NCI-H82 treated with DMSO at 0.1 percent for 48 hours (cell line): ENCODE measurements at regions not wholly inside any gene's neighbourhood (a gene's known extent, or its start where the extent isn't known, plus 50 kb on each side); places are given as distances from the start of the nearest gene placed in this dataset.
A peak's percentile ranks its signal among the peaks of the same experiment; 100 is the strongest.

Experiments used
- DNase-seq: peaks from one replicate; lab custom pipeline; 2025; ENCODE audit not compliant: unreplicated experiment; lab: John Stamatoyannopoulos, UW

DNA sequence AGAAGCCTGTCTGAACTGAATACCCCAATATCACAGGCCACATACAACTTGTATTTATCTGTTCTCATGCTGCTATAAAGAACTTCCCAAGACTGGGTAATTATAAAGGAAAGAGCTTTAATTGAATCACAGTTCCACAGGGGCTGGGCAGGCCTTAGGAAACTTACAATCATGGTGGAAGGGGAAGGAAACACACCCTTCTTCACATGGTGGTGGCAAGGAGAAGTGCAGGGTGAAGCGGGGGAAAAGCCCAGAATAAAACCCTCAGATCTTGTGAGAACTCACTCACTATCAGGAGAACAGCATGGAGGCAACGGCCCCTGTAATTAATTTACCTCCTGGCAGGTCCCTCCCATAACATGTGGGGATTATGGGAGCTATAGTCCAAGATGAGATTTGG, 50.3 kb upstream of the FNDC1 start:
- no peak for DNase-seq

DNA sequence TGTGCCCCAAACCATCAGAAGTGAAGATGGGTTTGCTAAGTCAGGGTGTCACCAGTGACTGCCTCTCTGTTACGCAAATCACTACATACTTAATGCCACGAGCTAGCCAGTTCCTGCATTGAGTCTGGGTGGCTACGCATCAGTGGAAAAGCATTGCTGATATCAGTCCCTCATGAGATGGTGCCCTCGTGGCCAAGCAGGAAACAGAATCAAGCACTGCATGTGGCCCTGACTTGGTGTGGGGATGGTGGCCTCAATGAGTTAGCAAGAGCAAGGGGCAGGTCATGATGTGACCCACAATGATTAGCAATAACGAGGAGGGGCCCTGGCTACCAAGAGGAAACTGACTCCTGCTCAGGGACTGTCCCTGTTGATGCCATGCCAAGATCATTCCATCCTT, 51.6 kb upstream of the FNDC1 start:
- DNase-seq: no peak

DNA sequence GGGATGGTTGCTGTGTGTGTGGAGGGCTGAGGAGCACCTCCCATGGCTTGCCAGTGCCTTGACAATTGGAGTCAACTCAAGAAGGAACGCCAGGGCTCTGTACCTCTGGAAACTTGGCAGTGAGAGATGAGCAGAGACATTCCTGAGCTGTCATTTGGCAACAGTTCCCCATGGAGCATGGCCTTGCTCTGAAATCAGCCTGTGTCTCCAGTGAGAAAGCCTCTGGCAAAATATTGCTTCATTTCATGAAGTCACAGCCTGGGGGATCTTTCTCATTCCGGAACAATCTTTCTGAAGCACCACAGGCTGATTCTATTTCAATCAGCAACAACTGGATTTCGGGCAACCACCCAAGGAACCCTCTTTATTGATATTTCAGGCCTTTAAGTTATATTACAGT, 52.2 kb upstream of the FNDC1 start:
- no peak for DNase-seq

- DNase-seq: no peak
These were observed 52.9 kb upstream of the FNDC1 start for GRCh38 chr6:159116343-159116742.

- DNase-seq: no peak
These were observed 54.6 kb upstream of the FNDC1 start for GRCh38 chr6:159114569-159114968.

DNA sequence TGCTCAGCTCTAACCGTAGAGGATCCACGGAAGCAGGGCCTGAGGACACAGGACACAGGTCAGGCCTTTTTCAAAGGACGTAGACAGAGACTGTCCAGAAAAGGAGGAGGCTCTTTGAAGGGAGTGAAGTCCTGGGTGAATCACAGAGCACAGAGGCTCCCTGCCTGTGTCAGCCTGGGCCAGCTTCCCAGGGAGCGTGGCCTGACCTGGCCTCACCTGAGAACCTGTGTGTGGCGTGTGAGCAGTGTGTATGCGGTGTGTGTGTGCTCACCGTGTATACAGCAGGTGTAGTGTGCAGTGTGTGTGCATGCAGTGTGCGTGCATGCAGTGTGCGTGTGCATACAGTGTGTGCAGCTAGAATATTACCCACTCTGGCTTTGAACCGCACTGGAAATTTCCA, 56.0 kb upstream of the FNDC1 start:
- no peak for DNase-seq

DNA sequence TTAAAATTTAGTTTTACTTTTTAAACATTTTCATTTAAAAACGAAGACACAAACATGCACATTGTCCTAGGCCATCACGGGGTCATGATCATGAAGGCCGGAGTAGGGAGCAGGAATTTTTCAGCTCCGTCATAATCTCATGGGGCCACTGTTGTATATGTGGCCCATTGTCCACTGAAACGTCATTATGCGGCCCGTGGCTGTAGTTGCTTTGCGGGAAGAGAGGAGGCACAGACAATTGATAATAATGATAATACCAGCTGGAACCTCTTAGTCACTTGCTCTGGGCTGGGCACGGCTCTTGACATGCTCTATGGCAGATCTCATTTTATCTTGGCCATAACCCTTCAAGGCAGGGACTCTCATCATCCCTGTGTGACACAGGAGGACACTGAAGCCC, 56.5 kb upstream of the FNDC1 start:
- no peak for DNase-seq

- no peak for DNase-seq
These were observed 58.5 kb upstream of the FNDC1 start for GRCh38 chr6:159110748-159111147.

- peak; percentile 8 for DNase-seq
These were observed 59.2 kb upstream of the FNDC1 start for GRCh38 chr6:159110013-159110412.

DNA sequence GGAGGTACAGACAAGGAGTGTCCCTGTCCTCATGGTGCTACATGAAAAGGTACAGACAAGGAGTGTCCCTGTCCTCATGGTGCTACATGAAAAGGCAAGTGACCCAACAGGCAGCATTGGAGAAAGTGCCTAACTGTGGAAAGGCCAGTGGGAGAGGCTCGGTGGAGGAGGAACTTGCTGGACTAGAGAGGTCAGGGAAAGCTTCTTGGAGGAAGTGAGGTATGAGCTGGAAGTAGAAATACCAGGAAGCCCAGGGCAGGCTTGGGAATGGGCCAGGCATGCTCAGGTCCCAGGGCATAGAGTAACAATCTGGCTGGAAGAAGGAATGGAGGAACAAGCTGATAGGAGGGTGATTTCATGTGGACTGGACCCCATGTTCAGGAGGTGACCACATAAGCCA, 59.8 kb upstream of the FNDC1 start:
- no peak for DNase-seq

DNA sequence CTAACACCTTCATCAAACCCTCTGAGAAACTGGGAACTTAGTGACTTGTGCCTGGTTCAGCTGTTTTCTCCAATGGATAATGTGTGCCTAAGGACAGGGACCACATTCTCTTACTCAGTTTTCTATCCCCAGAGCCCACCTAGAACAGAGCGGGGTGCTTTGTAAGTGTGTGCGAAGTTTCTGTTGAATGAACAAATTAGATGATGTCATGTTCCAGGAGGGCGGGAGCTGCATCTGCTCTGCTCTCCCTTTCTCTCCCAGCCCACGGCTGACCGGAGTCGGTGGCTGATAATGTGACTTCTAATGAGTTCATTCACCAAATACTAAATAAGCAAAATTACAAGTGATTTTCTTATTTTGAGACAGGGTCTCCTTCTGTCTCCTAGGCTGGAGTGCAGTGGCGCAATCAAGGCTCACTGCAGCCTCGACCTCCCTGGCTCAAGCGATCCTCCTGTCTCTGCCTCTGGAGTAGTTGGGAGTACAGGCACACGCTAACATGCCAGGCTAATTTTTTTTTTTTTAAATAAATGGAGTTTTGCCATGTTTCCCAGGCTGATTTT, 60.7 kb upstream of the FNDC1 start:
- no peak for DNase-seq

DNA sequence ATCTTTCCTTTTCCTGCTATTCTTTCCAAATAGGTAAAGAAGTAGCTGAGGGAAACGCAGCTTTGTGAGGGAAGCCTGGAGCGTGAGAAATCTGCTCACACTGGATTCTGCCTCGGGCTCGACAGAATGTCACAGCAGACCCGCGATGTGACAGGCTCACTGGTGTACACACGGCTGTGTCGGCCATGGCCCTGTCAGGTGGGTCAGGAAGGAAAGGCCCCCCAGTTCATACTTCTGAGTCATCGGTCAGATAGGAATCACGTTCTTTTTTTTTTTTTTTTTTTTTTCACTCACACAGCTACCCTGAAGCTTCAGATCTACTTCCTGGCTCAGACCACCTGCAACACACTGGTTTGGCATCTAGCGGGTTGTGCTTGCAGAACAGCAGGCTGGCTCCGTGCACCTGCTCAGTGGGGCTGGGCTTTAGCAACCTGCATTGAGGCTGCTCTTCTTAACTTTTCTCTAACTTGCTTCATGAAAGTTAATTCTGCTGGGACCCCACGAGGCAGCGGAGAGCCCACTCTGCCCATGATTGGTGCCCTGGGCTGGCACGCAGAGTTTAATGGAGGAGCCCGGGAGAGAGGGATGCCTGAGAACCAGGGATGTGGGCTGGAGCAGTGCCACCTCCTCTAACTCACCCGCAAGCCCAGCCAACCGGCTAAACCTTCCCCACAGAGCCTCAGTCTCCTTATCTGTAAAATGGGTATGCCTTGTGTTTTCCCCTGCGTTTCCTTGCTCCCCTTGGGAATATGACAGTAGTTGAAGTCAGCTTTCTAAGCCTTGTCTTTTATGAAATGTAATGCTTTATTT, 61.5 kb upstream of the FNDC1 start:
- no peak for DNase-seq

- DNase-seq: no peak
These were observed 61.9 kb upstream of the TAGAP start for GRCh38 chr6:159106627-159107241.

DNA sequence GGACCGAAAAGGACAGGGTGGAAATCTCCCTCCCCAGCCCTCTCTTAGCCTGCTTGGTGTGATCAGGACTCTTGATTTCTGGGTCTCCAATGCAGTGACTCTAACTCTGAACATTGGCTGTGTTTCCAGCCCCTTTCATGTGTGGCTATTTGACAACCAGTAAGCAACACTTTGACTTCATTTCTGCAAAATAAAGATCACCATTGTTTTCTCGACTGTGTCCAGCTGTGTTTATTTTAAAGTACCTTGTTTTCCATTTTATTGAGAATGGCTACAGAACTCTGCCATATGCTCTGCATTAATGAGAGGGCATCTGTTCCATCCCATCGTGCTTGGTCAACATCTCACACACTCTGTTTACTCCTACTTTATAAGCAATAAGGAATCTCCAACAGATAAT, 60.9 kb upstream of the TAGAP start:
- DNase-seq: no peak

DNA sequence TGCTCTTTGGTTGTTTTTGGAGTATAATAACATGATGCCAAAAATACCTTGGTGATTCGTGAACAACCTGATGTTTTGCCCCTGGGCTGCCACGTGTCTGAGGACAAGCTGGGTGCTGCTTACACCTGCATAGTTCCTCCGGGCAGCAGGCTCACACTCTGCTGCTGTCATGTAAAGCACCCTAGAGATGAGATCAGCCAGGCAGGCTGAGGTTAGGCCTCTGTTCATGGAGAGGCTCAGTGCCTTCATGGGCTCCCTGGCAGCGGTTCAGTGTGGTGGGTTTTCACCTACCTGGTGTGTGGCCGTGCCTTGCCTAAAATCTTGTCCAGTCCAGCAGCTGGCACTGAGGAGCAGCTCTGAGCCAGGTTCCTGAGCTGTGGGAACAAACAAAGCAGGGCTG, 60.1 kb upstream of the TAGAP start:
- no peak for DNase-seq

- DNase-seq: peak; percentile 33
These were observed 59.6 kb upstream of the TAGAP start for GRCh38 chr6:159104163-159104925.

GRCh38 chr6:159103396-159104162, 58.8 kb upstream of the TAGAP start:
- DNase-seq: no peak

DNA sequence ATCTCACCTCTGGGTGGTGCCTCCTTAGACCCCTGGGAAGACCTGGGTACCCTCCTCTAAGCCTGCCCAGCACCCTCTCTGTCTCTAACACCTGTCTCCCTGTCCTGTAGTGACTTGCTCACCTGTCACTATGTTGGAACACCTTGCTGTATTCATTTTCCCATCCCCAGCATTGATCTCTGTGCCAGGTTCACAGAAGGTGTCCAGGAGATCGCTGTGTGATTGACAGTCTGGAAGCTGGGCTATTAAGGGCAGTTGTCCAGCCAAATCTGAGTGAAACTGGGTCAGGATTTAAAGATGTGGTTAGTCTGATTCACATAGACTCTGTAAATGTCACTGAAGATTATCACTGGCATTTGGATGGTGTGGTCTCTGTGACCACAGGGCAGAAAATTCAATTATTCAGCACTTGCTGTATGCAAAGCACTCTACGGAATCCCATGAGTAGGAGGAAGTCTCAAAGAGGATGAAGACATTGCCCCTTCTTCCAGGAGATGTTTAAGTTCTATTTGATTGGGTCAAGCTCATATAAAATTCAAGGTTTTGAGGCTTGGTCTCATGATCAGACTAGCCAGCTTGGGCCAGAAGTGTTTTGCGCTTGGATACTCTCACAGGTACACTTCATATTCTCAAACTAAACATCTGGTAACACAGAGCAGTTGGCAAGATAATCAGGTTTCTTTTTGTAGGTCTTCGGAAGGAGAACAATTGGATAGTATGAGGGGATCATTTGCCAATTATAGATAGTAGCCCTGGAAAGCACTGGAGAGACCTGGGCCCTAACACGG, 57.8 kb upstream of the TAGAP start:
- no peak for DNase-seq

GRCh38 chr6:159101656-159102055, 56.9 kb upstream of the TAGAP start:
- DNase-seq: no peak
